ENCODE measurements at regions not wholly inside any gene's neighbourhood (a gene's known extent, or its start where the extent isn't known, plus 50 kb on each side); places are given as distances from the start of the nearest gene placed in this dataset.
"Not testable (repeated sequence)": the region's sequence is repeated elsewhere in the genome, so short reads cannot be mapped to it uniquely, and the experiment has no call there.

DNA sequence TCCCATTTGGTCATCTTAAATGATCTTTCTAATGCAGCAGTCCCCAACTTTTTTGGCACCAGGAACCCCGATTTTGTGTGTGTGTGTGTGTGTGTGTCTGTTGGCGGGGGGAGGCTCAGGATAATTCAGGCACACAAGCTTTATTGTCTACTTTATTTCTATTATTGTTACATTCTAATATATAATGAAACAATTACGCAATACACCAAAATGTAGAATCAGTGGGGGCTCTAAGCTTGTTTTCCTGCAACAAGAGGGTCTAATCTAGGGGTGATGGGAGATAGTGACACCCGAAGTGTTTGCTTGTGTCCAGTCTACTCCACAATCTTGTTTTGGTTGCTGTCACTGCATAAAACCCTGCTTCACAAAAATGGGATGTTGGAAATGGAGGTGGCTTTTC lies 621.1 kb upstream of the LRFN5 start:
- in situ Hi-C loops (cut with HindIII; ENCODE audit: low sequenced_read_pairs), result no loop called here
- no peak for DNase-seq (ENCODE audit: low spot score)

DNA sequence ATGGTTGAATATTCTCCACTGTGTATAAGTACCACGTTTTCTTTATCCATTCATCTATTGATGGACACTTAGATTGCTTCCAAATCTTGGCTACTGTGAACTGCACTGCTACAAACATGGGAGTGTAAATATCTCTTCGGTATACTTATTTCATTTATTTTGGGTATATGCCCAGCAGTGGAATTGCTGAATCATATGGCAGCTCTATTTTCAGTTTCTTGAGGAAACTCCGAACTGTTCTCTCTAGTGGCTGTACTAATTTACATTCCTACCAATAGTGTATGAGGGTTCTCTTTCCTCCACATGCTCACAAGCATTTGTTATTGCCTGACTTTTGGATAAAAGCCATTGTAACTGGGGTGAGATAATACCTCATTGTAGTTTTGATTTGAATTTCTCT lies 623.1 kb upstream of the LRFN5 start:
- in situ Hi-C loops (cut with HindIII; ENCODE audit: low sequenced_read_pairs), result no loop called here

DNA sequence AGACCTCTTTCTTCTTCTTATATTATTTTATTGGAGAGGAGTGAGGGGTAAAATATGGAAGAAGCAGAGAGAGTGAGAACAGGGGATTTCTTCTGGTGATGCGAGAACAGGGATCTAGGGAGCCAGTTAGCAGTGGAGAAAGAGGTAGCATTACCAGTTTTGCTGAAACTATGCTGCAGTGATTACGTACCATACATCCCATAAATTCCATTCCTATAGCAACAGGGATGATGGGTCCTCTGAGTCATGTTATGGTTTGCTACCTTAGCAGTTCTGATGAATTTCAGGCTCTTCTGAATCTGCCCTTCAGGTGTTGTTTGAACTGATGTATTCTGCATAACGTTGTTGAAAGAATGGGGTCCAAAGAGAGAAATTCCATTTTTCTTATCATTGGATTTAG lies 625.4 kb upstream of the LRFN5 start:
- in situ Hi-C loops (cut with HindIII; ENCODE audit: low sequenced_read_pairs), result no loop called here
- DNase-seq (ENCODE audit: low spot score), result no peak

More for the DNA sequence above, 623.1 kb upstream of the LRFN5 start:
- DNase-seq (ENCODE audit: low spot score), result no peak

DNA sequence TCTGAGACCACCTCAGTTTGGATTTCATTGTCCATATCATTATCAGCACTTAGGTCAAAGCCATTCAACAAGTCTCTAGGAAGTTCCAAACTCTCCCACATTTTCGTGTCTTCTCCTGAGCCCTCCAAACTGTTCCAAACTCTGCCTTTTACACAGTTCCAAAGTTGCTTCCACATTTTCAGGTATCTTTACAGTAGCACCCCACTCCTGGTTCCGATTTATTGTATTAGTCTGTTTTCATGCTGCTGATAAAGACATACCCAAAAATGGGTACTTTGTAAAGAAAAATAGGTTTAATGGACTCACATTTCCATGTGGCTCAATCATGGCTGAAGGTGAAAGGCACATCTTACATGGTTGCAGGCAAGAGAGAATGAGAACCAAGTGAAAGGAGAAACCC lies 646.4 kb upstream of the LRFN5 start:
- DNase-seq (ENCODE audit: low spot score); in situ Hi-C loops (cut with HindIII; ENCODE audit: low sequenced_read_pairs): not testable (repeated sequence)

- in situ Hi-C loops (cut with HindIII; ENCODE audit: low sequenced_read_pairs), result no loop called here
- DNase-seq (ENCODE audit: low spot score), result no peak
Measured at GRCh38 chr14:40955131-40955505, 651.6 kb upstream of the LRFN5 start.

DNA sequence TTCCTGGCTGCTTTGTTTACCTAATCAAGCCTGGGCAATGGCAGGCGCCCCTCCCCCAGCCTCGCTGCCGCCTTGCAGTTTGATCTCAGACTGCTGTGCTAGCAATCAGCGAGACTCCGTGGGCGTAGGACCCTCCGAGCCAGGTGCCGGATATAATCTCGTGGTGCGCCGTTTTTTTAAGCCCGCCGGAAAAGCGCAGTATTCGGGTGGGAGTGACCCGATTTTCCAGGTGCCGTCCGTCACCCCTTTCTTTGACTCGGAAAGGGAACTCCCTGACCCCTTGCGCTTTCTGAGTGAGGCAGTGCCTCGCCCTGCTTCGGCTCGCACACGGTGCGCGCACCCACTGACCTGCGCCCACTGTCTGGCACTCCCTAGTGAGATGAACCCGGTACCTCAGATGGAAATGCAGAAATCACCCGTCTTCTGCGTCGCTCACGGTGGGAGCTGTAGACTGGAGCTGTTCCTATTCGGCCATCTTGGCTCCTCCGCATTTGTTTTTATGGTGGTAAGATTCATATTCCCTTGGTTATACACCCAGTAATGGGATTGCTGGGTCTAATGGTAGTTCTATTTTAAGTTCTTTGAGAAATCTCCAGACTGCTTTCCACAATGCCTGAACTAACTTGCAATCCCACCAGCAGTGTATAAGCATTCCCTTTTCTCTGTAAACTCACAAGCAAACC lies 652.1 kb upstream of the LRFN5 start:
- in situ Hi-C loops (cut with HindIII; ENCODE audit: low sequenced_read_pairs); DNase-seq (ENCODE audit: low spot score): not testable (repeated sequence)

DNA sequence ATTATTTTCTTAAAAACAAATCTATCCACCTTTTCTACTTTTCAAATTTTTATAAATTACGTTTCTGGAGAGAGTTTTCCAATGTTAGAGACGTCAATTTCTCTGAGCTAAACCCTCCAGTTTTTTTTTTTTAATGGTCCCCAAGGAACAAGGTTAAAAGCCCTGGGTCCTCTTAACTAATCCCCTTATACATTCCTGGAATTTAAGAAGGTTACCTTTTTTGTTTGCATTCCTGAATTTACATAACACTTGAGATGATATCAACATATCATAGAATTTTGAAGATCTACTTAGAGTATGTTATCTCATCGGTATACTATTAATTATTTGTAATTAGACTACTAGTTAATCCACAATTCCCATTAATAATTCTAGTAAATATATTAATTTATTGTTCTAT lies 662.2 kb upstream of the LRFN5 start:
- no peak for DNase-seq (ENCODE audit: low spot score)
- in situ Hi-C loops (cut with HindIII; ENCODE audit: low sequenced_read_pairs), result no loop called here

DNA sequence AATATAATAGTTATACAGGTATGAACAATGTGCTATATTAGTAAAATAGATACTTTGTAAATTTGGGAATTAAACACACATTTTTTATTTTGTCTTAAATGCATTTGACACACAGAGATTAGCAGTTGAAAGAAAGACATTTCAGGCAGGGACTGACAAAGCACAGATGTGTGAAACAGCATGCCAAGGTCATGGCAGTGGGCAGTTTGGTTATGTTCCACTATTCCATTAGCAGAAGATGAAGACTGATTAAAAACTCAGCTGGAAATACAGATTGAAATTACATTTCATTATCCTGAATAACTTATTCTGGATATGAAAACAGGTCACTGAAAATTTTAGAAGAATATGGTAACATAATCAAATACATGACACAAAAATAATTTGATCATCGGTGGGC lies 669.8 kb upstream of the LRFN5 start:
- no peak for DNase-seq (ENCODE audit: low spot score)
- in situ Hi-C loops (cut with HindIII; ENCODE audit: low sequenced_read_pairs), result no loop called here

DNA sequence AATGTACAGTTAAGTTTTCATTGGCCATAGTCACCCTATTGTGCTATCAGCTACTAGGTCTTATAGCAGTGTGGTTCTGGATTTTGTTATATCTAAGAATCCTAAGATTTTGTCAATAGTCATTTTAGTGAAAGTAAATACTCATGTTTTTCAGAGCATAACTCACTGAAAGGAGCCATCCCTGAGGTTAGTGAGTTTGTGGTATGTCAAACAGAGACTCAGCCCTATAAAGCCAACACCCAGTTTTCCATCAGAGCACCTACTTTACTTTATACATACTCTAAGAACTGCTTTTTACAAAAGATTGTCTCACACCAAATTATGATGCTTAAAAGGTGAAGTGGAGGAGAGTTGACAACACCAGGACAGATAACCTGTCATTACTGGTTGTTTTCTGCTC lies 686.3 kb upstream of the LRFN5 start:
- in situ Hi-C loops (cut with HindIII; ENCODE audit: low sequenced_read_pairs), result no loop called here
- DNase-seq (ENCODE audit: low spot score), result no peak

GRCh38 chr14:40911141-40911540 lies 695.5 kb upstream of the LRFN5 start:
- no peak for DNase-seq (ENCODE audit: low spot score)
- in situ Hi-C loops (cut with HindIII; ENCODE audit: low sequenced_read_pairs), result no loop called here

- no peak for DNase-seq (ENCODE audit: low spot score)
- in situ Hi-C loops (cut with HindIII; ENCODE audit: low sequenced_read_pairs), result no loop called here
Measured at GRCh38 chr14:40909906-40910305, 696.8 kb upstream of the LRFN5 start.

DNA sequence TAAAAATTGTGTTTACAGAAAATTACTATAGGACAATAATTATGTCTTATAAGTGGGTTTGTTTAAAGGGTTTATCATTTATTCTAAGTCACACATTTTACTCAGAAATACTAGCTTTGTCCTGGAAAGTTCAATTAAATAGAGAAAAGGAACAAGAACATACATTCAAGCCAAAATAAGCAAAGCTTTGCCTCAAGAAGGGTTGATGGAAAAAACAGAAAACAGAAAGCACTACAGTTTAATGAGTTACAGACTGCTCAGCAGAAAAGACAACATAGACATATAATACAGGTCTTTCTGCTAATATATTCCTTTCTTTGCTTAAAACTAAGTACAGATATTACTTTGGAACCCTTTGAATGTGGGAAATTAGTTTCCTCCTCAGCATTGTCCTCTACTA lies 703.0 kb upstream of the LRFN5 start:
- no peak for DNase-seq (ENCODE audit: low spot score)
- in situ Hi-C loops (cut with HindIII; ENCODE audit: low sequenced_read_pairs), result no loop called here

DNA sequence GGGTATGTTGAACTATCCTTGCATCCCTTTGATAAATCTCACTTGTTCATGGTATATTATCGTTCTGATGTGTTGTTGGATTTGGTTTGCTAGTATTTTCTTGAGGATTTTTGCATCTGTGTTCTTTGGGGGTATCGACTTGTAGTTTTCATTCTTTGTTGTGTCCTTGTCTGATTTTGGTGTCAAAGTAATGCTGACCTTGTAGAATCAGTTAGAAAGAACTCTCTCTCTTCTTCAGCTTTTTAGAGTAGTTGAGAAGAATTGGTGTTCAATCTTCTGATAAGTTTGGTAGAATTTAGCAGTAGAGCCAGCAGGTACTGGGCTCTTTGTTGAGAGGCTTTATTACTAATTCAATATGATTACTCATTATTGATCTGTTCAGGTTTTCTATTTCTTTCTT lies 707.2 kb upstream of the LRFN5 start:
- no peak for DNase-seq (ENCODE audit: low spot score)
- in situ Hi-C loops (cut with HindIII; ENCODE audit: low sequenced_read_pairs), result no loop called here

- no peak for DNase-seq (ENCODE audit: low spot score)
- in situ Hi-C loops (cut with HindIII; ENCODE audit: low sequenced_read_pairs), result no loop called here
Measured at GRCh38 chr14:40894846-40895245, 711.8 kb upstream of the LRFN5 start.

DNA sequence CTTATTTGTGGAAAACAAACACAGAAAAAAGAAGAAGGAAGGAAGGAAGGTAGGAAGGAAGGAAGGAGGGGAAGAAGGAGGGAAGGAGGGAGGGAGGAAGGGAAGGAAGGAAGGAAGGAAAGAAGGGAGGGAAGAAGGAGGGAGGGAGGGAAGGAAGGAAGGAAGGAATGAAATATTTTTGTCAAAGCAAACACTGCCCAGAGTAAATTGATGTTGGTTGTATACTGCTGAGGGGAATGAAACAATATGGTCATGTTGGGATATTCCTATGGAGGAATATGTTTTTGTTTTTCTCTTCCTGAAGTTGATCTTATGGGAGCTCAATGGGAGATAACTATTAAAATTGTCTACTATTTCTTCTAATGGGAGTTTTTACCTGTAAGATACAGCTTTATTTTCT lies 717.5 kb upstream of the LRFN5 start:
- in situ Hi-C loops (cut with HindIII; ENCODE audit: low sequenced_read_pairs), result no loop called here
- no peak for DNase-seq (ENCODE audit: low spot score)

DNA sequence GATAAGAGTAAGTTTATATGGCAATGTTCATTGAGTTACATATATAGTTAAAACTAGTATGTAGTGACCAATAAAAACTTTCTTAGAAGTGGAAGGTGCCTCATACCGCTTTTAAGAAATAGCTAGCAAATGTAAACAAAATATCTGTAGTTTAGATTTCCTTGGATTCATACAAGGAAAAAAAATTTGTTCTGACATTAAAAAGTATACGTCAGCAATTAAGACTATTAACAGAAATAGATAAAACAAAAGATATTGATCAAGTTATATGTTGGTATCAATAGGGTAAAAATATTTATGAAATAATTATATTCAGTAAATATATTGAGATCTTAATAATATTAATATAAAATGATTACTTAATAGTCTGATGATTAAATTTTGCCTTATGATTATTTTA lies 718.8 kb upstream of the LRFN5 start:
- in situ Hi-C loops (cut with HindIII; ENCODE audit: low sequenced_read_pairs), result no loop called here
- DNase-seq (ENCODE audit: low spot score), result no peak

DNA sequence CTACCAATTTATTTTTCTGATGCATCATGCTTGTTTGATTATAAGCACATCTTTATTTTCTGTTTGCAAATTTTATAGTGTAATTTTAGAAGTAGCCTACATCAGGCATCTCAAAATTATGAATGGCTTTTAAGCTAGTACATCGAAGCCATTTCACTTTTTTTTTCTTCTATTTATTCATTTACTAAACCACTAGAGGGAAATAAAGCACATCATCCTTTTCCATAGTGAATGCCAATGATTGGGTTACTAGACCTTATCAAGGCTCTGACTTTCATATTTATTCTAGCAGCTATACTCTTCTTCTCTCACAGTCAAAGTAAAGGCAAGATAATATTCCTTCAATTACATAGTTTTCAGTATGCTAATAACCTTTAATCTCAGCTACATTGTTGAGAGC lies 736.4 kb upstream of the LRFN5 start:
- no peak for DNase-seq (ENCODE audit: low spot score)
- in situ Hi-C loops (cut with HindIII; ENCODE audit: low sequenced_read_pairs), result no loop called here

DNA sequence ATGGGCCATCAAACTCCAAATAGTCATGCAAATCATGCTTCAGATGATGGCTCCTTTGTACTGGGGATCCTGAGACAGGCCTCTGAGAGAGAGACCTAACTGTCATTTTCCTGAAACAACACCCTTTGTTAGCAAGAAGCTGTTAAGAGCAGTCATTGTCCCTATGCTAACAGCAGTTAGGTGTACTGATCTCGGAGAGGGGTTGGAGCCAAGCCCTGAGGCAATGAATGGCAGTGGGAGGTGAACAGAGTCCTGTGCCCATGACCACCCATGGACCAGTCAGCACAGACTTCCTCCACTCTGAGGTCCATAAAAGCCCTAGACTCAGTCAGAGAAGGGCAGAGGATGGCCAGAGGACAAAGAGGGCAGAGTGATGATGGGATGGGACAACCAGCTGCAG lies 747.6 kb upstream of the LRFN5 start:
- DNase-seq (ENCODE audit: low spot score), result no peak
- in situ Hi-C loops (cut with HindIII; ENCODE audit: low sequenced_read_pairs), result no loop called here

GRCh38 chr14:40855343-40855742 lies 751.3 kb upstream of the LRFN5 start:
- no peak for DNase-seq (ENCODE audit: low spot score)
- in situ Hi-C loops (cut with HindIII; ENCODE audit: low sequenced_read_pairs), result no loop called here

DNA sequence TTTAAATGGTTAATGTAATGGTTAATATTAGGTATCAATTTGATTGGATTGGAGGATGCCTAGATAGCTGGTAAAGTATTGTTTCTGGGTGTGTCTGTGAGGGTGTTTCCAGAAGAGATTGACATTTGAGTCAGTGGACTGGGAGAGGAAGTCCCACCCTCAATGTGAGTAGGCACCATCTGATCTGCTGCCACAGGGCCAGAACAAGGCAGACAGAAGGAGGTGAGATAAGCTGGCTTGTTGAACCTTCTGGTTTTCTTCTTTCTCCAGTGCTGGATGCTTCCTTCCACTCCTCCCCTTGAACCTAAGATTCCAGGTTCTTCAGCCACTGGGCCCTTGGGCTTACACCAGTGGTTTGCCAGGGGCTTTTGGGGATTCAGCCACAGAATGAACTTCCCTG lies 756.5 kb upstream of the LRFN5 start:
- in situ Hi-C loops (cut with HindIII; ENCODE audit: low sequenced_read_pairs), result no loop called here
- DNase-seq (ENCODE audit: low spot score), result no peak

DNA sequence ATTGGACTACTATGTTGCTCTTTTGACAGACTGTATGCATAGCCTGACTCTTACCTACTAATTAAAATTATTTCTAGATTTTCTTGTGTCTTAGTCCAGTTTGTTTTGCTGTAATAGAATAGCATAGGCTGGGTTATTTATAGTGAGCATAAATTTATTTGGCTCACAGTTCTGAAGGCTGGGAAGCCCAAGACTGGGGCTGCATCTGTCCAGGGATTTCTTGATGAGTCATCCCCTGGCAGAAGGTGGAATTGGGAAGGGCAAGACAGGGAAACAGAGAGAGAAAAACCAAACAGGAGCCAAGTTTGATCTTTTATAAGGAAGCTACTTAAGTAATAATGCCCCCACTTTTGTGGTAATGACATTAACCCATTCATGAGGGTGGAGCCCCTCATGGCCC lies 759.2 kb upstream of the LRFN5 start:
- in situ Hi-C loops (cut with HindIII; ENCODE audit: low sequenced_read_pairs), result no loop called here
- no peak for DNase-seq (ENCODE audit: low spot score)

GRCh38 chr14:40842816-40843215 lies 763.9 kb upstream of the LRFN5 start:
- in situ Hi-C loops (cut with HindIII; ENCODE audit: low sequenced_read_pairs), result no loop called here
- DNase-seq (ENCODE audit: low spot score), result no peak

Data from G401 (cell line).